Activated CD4-positive, CD25-positive, alpha-beta regulatory T cell (primary cell): ENCODE measurements at regions not wholly inside any gene's neighbourhood (a gene's known extent, or its start where the extent isn't known, plus 50 kb on each side); places are given as distances from the start of the nearest gene placed in this dataset.
"Not testable (repeated sequence)": the region's sequence is repeated elsewhere in the genome, so short reads cannot be mapped to it uniquely, and the experiment has no call there.

ENCODE experiments used
- DNase-seq, 4 experiments: peaks; one replicate each; lab custom pipeline; 2025; lab: John Stamatoyannopoulos, UW

GRCh38 chr21:33972539-33972938 is 56.9 kb upstream of the ATP5PO start:
- no peak for DNase-seq

GRCh38 chr21:33971492-33972013 is 55.9 kb upstream of the ATP5PO start:
- no peak for DNase-seq

- no peak for DNase-seq
Observed at GRCh38 chr21:33969581-33969980, 54.0 kb upstream of the ATP5PO start.

GRCh38 chr21:33968995-33969348 is 53.4 kb upstream of the ATP5PO start:
- no peak for DNase-seq

- DNase-seq = no peak
Observed at GRCh38 chr21:33968080-33968994, 52.7 kb upstream of the ATP5PO start.

- DNase-seq = no peak
Observed at GRCh38 chr21:33967086-33967571, 51.5 kb upstream of the ATP5PO start.

- no peak for DNase-seq
Observed at GRCh38 chr21:33966324-33966949, 50.8 kb upstream of the ATP5PO start.

GRCh38 chr21:33965662-33966061 is 50.1 kb upstream of the ATP5PO start:
- not testable (repeated sequence) for DNase-seq
